A673 (cell line): ENCODE measurements at regions not wholly inside any gene's neighbourhood (a gene's known extent, or its start where the extent isn't known, plus 50 kb on each side); places are given as distances from the start of the nearest gene placed in this dataset.

ENCODE experiments used
- EZH2 ChIP-seq: fragments of 200-600 bp; sonication (generic); IDR thresholded peaks from 2 replicates; pipeline ENCODE4 v1.6.1; 2017; ENCODE audit warnings: borderline replicate concordance, low read depth, mild to moderate bottlenecking, mixed read lengths, antibody characterized with exemption, low read length; ENCODE audit not compliant: poor library complexity, severe bottlenecking
- TF ChIP-seq, protein P1 (sequence below): fragments of 300-800, 200-600 bp; sonication (generic); conservative IDR thresholded peaks from 2 replicates; pipeline ENCODE4 v1.5.1; 2017; ENCODE audit warnings: low read depth, mild to moderate bottlenecking, antibody characterized with exemption, low read length, moderate library complexity, mixed read lengths

DNA sequence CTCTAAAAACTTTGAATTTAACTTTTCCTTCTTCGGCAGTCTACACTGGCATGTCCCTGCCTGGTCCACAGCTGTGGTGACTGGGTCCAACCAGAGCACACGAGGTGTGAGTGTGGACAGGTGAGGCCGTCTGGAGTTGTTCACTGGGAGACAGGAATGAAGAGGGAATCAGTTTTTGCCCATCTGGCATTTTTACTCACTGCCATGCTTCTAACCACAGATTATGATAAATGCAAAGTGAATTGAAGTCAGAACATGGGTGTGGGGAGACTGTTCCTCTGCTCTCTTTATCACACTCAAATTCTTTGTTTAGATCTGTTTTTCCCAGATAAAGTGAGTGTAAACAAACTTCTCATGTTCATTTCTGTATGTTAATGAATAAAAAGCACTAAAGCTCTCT, 54.7 kb upstream of the PIEZO2 start:
- TF ChIP-seq, protein P1, sequence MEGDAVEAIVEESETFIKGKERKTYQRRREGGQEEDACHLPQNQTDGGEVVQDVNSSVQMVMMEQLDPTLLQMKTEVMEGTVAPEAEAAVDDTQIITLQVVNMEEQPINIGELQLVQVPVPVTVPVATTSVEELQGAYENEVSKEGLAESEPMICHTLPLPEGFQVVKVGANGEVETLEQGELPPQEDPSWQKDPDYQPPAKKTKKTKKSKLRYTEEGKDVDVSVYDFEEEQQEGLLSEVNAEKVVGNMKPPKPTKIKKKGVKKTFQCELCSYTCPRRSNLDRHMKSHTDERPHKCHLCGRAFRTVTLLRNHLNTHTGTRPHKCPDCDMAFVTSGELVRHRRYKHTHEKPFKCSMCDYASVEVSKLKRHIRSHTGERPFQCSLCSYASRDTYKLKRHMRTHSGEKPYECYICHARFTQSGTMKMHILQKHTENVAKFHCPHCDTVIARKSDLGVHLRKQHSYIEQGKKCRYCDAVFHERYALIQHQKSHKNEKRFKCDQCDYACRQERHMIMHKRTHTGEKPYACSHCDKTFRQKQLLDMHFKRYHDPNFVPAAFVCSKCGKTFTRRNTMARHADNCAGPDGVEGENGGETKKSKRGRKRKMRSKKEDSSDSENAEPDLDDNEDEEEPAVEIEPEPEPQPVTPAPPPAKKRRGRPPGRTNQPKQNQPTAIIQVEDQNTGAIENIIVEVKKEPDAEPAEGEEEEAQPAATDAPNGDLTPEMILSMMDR: no peak
- TF ChIP-seq EZH2: no peak
